GM21576 (cell line): ENCODE measurements at regions not wholly inside any gene's neighbourhood (a gene's known extent, or its start where the extent isn't known, plus 50 kb on each side); places are given as distances from the start of the nearest gene placed in this dataset.

Source experiments
- ATAC-seq: cut with Tn5 transposase; IDR thresholded peaks from one replicate; pipeline ENCODE4 v1.9.1; 2021; ENCODE audit warnings: mild to moderate bottlenecking, moderate library complexity; ENCODE audit not compliant: unreplicated experiment

DNA sequence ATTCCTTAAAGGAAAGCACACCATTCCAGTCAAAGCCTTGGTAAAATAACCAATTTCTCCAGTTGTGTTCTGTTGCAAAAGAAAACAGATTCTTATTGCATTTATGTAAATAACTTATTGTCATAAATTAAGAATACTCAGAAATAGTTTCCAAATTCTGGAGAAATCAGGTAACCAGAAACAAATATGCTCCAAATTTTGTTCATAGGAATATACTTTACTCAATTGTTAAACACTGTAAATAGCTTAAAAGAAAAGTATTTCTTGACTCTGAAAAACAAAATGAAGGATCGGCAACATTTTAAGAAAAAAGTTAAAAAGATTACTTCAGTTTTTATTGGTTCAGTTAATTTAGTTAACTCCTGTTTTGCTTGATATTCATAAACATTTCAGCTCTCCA is 67.1 kb upstream of the PIK3CG start:
- ATAC-seq, result no peak

DNA sequence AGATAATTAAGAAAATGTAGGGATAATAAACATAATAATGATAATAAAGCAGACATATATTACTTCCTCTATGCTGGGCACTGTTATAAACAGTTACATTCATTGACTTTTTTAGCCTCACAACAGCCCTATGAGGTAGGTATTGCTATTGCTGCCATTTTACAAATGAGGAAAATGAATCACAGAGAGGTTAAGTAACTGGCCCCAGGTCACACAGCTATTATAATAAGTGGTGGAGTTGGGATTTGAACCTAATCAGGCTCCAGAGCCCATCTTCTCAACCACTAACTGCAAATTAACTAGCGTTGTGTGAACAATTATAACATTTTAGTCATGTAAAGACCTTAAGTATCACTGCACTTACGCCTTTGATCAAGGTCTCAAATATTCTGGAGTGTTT is 62.5 kb upstream of the PIK3CG start:
- ATAC-seq, result no peak

DNA sequence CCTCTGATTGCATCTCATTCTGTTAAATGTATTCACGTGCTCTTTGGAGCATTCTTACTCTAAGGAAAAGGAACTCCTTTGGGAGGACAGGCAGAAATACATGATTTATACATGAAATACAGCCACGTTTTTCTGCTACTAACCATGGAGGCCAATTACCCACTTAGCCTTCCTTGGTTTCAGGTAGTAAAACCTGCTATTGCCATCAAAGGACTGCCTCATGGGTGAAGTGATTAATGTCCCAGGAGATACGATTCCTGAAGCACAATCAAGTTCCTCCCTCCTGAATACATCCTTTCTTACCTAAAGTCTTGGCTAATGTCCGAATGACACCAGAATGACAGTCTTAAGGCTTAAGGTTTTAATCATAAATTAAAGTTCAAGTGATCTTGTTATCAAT is 58.5 kb upstream of the PIK3CG start:
- no peak for ATAC-seq

GRCh38 chr7:106807474-106807873 is 57.6 kb upstream of the PIK3CG start:
- ATAC-seq, result no peak

- ATAC-seq, result no peak
Measured at GRCh38 chr7:106808967-106809635, 56.0 kb upstream of the PIK3CG start.

DNA sequence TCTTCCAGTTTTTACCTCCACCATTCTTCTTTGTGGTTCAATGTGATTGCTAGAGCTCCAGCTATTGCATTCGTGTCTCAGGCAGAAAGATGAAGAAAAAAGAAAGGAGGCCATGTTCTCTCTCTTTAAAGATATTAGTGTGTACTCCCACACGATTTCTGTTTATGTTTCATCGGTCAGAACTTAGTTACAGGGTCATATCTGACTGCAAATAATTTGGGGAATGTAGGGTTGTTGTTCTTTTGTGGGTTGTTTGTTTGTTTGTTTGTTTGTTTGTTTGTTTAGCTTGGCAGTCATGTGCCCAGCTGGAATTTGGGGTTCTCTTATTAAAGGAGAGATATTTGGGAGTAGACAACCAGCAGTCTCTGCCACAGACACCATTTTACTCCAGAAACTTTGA is 53.6 kb upstream of the PIK3CG start:
- ATAC-seq, result no peak

- no peak for ATAC-seq
Measured at GRCh38 chr7:106812027-106812643, 52.9 kb upstream of the PIK3CG start.

DNA sequence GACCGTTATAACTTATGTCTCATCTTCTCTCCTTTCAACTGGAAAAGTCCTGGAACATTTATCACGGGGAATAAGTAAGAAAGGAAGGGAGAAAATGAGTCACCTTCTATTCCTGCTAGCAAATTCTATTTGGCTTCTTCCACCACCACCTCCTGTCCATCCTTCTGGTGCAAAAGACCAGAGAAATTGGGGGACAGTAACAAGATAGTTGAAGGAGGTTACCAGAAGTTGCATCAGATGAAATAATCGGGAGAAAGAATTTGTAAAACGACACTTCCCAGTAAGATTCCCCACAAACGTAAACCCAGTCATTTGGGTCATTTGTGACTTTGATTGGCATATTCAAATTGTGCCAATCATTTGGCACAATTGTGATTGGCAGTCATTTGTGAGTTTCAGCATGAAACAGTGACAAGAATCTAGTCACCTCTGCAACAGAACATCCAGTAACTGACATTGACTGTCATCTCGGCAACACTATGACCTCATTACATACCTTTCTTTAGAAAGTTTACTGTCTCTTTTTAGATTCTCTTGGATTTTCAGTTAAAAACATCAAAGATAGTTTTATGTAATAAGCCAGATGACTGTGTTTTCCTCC is 51.3 kb upstream of the PIK3CG start:
- no peak for ATAC-seq

GRCh38 chr7:106814887-106815286 is 50.2 kb upstream of the PIK3CG start:
- no peak for ATAC-seq
